IMR-90 (cell line): ENCODE measurements at regions not wholly inside any gene's neighbourhood (a gene's known extent, or its start where the extent isn't known, plus 50 kb on each side); places are given as distances from the start of the nearest gene placed in this dataset.

ENCODE experiments used
- ATAC-seq: fragments of 200-7000 bp; cut with Tn5 transposase; 2 replicates; pipeline ENCODE4 v1.9.1; 2020; ENCODE audit warnings: low read depth, mild to moderate bottlenecking, moderate library complexity
- BruUV-seq: library from RNA; stranded (reverse); fragments of 400-500 nt; replicated peaks from 2 replicates; lab custom pipeline; 2021; lab: Mats Ljungman, UMichigan
- CTCF ChIA-PET: fragments of 300-600 bp; formaldehyde crosslinking; extraction: SDS; loops from one replicate; lab custom pipeline; 2021; ENCODE audit warnings: antibody characterized with exemption; lab: Yijun Ruan, JAX
- POLR2A ChIA-PET: fragments of 300-600 bp; sonication (Branson Sonifier 250); formaldehyde crosslinking; loops from one replicate; lab custom pipeline; 2022; ENCODE audit warnings: antibody characterized with exemption; ENCODE audit not compliant: unreplicated experiment; lab: Charles Lee
- DNase-seq: peaks from one replicate; pipeline ENCODE4 v3.0.0; 2013
- H2AFZ ChIP-seq: replicated peaks from 2 replicates; pipeline ENCODE3; 2013; ENCODE audit warnings: low read length, mild to moderate bottlenecking; ENCODE audit not compliant: poor library complexity
- H2AK5ac ChIP-seq: 2 replicates; pipeline ENCODE4 v1.6.1; 2013; ENCODE audit warnings: low read depth, low read length, inconsistent platforms
- H2AK9ac ChIP-seq: replicated peaks from 2 replicates; pipeline ENCODE3; 2013; ENCODE audit warnings: mild to moderate bottlenecking, low read depth, low read length, moderate library complexity; ENCODE audit not compliant: poor library complexity
- H2BK120ac ChIP-seq: 2 replicates; pipeline ENCODE4 v1.6.1; 2013; ENCODE audit warnings: low read depth, low read length, inconsistent platforms
- H2BK15ac ChIP-seq: 3 replicates; pipeline ENCODE4 v1.6.1; 2013; ENCODE audit warnings: low read depth, low read length, inconsistent platforms
- H2BK20ac ChIP-seq: 2 replicates; pipeline ENCODE4 v1.6.1; 2013; ENCODE audit warnings: low read depth, mild to moderate bottlenecking, inconsistent platforms, low read length, moderate library complexity
- H2BK5ac ChIP-seq: 2 replicates; pipeline ENCODE4 v1.6.1; 2013; ENCODE audit warnings: mild to moderate bottlenecking, low read depth, low read length, inconsistent platforms; ENCODE audit not compliant: poor library complexity, severe bottlenecking
- H3K14ac ChIP-seq: replicated peaks from 2 replicates; pipeline ENCODE4 v1.6.1; 2013; ENCODE audit warnings: low read depth, low read length, inconsistent platforms
- H3K18ac ChIP-seq: 2 replicates; pipeline ENCODE4 v1.6.1; 2013; ENCODE audit warnings: low read depth, low read length, control low read depth
- H3K23ac ChIP-seq: 2 replicates; pipeline ENCODE4 v1.6.1; 2013; ENCODE audit warnings: low read depth, low read length, inconsistent platforms
- H3K27ac ChIP-seq: 2 replicates; pipeline ENCODE4 v1.5.1; 2013; ENCODE audit warnings: mild to moderate bottlenecking, control low read depth, low read length; ENCODE audit not compliant: insufficient read depth
- H3K27me3 ChIP-seq: 2 replicates; pipeline ENCODE4 v1.6.1; 2013; ENCODE audit warnings: low read length; ENCODE audit not compliant: control insufficient read depth, insufficient read depth
- H3K36me3 ChIP-seq: 2 replicates; pipeline ENCODE4 v1.6.1; 2013; ENCODE audit warnings: low read length, mixed read lengths; ENCODE audit not compliant: control insufficient read depth, insufficient read depth
- H3K4ac ChIP-seq: 2 replicates; pipeline ENCODE4 v1.6.1; 2013; ENCODE audit warnings: low read depth, low read length, inconsistent platforms
- H3K4me1 ChIP-seq: 2 replicates; pipeline ENCODE4 v1.6.1; 2013; ENCODE audit warnings: low read length, mixed read lengths; ENCODE audit not compliant: control insufficient read depth, insufficient read depth
- H3K4me2 ChIP-seq: 2 replicates; pipeline ENCODE4 v1.6.1; 2013; ENCODE audit warnings: low read depth, mild to moderate bottlenecking, control low read depth, low read length, moderate library complexity
- H3K4me3 ChIP-seq: 2 replicates; pipeline ENCODE4 v1.5.1; 2013; ENCODE audit warnings: low read depth, mild to moderate bottlenecking, control low read depth, low read length, moderate library complexity; ENCODE audit not compliant: insufficient read depth
- H3K56ac ChIP-seq: 2 replicates; pipeline ENCODE4 v1.6.1; 2013; ENCODE audit warnings: low read length, inconsistent platforms; ENCODE audit not compliant: insufficient read depth; ENCODE audit errors: extremely low read depth
- H3K79me1 ChIP-seq, 2 experiments: 2 replicates each; pipeline ENCODE4 v1.6.1; 2013; ENCODE audit warnings: low read length in 2 of 2, inconsistent platforms in 1 of 2, low read depth in 1 of 2
- H3K9ac ChIP-seq: 2 replicates; pipeline ENCODE4 v1.6.1; 2013; ENCODE audit warnings: low read depth, low read length, control low read depth
- H3K9me1 ChIP-seq: 2 replicates; pipeline ENCODE4 v1.6.1; 2013; ENCODE audit warnings: low read length, inconsistent platforms; ENCODE audit not compliant: insufficient read depth
- H3K9me3 ChIP-seq: 2 replicates; pipeline ENCODE4 v1.6.1; 2013; ENCODE audit warnings: low read length; ENCODE audit not compliant: control insufficient read depth, insufficient read depth
- H4K20me1 ChIP-seq: 2 replicates; pipeline ENCODE4 v1.6.1; 2013; ENCODE audit warnings: low read length, inconsistent platforms; ENCODE audit not compliant: insufficient read depth
- H4K5ac ChIP-seq: 2 replicates; pipeline ENCODE4 v1.6.1; 2013; ENCODE audit warnings: mild to moderate bottlenecking, low read depth, low read length, control low read depth
- H4K8ac ChIP-seq, 2 experiments: 2 replicates each; pipeline ENCODE4 v1.6.1; 2013; ENCODE audit warnings: low read depth in 2 of 2, low read length in 2 of 2, control low read depth in 1 of 2, inconsistent platforms in 1 of 2
- H4K91ac ChIP-seq: 2 replicates; pipeline ENCODE4 v1.6.1; 2013; ENCODE audit warnings: low read depth, low read length, inconsistent platforms; ENCODE audit not compliant: insufficient read depth
- MAZ ChIP-seq: IDR thresholded peaks from 2 replicates; pipeline ENCODE4 v1.6.1; 2012; ENCODE audit warnings: low read depth, mild to moderate bottlenecking, low read length, improper control_type of control experiment, moderate library complexity, borderline replicate concordance
- RFX5 ChIP-seq: IDR thresholded peaks from 2 replicates; pipeline ENCODE4 v1.8.0; 2012; ENCODE audit warnings: low read depth, mild to moderate bottlenecking, low read length, moderate library complexity
- USF2 ChIP-seq: fragments of 150-350 bp; IDR thresholded peaks from 2 replicates; pipeline ENCODE4 v1.6.1; 2017; ENCODE audit warnings: mild to moderate bottlenecking, antibody characterized with exemption, low read length, low read depth
- WGBS, 2 experiments: methylation state at CpG; one replicate each; pipeline versions ENCODE4 v1.1.5 to v1.1.7; 2013; ENCODE audit warnings: missing lambda C conversion rate in 2 of 2; ENCODE audit not compliant: insufficient read length in 1 of 2; ENCODE audit errors: extremely low coverage in 2 of 2; 5-methylcytosine and 5-hydroxymethylcytosine counted together
- dilution Hi-C: fragments of 300-500 bp; cut with HindIII; formaldehyde crosslinking; loops from one replicate; pipeline ENCODE4 v1.14.3; 2018; ENCODE audit warnings: low sequenced_read_pairs; ENCODE audit not compliant: unreplicated experiment
- in situ Hi-C: fragments of 300-500 bp; cut with MboI; formaldehyde crosslinking; loops from 3 replicates; pipeline ENCODE4 v1.14.3; 2019; ENCODE audit warnings: low sequenced_read_pairs, inconsistent platforms, mixed read lengths
- intact Hi-C: fragments of 100-400 bp; cut with micrococcal nuclease; formaldehyde crosslinking; loops from 2 replicates; pipeline ENCODE4 v1.10.0; 2022

GRCh38 chr1:195763907-195764374, 844.3 kb downstream of the KCNT2 start:
- Histone ChIP-seq H3K4ac (no peak overlapping the region), H3K4me3 (no peak overlapping the region), H3K79me1 (no peaks in the 10 kb centered on the region), H4K20me1 (no peaks in the 10 kb centered on the region), H2BK5ac (no peak overlapping the region), H3K18ac (no peak overlapping the region), H2BK120ac (no peak overlapping the region), H2BK20ac (no peak overlapping the region), H3K27me3 (no peaks in the 10 kb centered on the region), H3K14ac (no peak overlapping the region), H2AFZ (peak overlapping the region; percentile 51), H4K91ac (no peak overlapping the region), H3K4me1 (no peaks in the 10 kb centered on the region), H3K23ac (no peak overlapping the region), H3K9me1 (no peaks in the 10 kb centered on the region), H3K36me3 (no peaks in the 10 kb centered on the region), H3K56ac (no peak overlapping the region), H3K4me2 (no peak overlapping the region), H3K27ac (no peak overlapping the region), H2AK9ac (no peak overlapping the region), H2AK5ac (no peak overlapping the region), H2BK15ac (no peak overlapping the region), H3K9ac (no peak overlapping the region), H3K9me3 (no peaks in the 10 kb centered on the region), H4K5ac (no peak overlapping the region), H4K8ac (no peak overlapping the region)
- DNase-seq (peak; percentile 0), ATAC-seq (no peak)
- WGBS, 2 experiments: no CpG with 5 or more reads among the region's 4 CpGs
- intact Hi-C loops: no loop called here
- ChIA-PET POLR2A (no interaction called here), CTCF (interaction anchor here (0.9 kb wide), 1 partner anchor 14 kb away, joined by 4 read pairs; no protein-coding TSS in a partner anchor)
- in situ Hi-C loops: no loop called here
- BruUV-seq: no TSS peak
- TF ChIP-seq RFX5 (no peak), USF2 (no peak), MAZ (no peak)
- dilution Hi-C loops: no loop called here
